HG02970 (cell line): ENCODE measurements at regions not wholly inside any gene's neighbourhood (a gene's known extent, or its start where the extent isn't known, plus 50 kb on each side); places are given as distances from the start of the nearest gene placed in this dataset.

Experiments
- ATAC-seq: cut with Tn5 transposase; IDR thresholded peaks from one replicate; pipeline ENCODE4 v1.9.1; 2021; ENCODE audit warnings: mild to moderate bottlenecking, moderate library complexity, moderate number of reproducible peaks; ENCODE audit not compliant: unreplicated experiment, low FRiP score

DNA sequence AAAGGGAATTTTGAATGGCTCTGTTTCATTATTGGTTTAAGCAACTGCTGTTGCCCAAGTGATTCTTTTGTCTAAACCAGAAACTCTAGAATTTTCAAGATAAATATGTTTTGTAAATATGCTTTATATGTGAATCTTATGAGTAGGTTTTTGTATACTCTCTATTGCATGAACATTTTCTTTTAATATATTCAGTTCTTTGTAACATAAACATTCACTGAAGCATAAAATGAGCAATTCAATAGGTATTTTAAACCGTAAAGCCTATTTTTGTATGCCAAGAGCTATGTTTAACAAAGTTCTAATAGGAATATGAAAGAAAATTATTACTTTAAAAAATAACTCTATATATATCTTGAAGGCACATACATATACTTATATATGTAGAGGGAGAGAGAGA lies 293.1 kb downstream of the PSAT1 start:
- no peak for ATAC-seq

DNA sequence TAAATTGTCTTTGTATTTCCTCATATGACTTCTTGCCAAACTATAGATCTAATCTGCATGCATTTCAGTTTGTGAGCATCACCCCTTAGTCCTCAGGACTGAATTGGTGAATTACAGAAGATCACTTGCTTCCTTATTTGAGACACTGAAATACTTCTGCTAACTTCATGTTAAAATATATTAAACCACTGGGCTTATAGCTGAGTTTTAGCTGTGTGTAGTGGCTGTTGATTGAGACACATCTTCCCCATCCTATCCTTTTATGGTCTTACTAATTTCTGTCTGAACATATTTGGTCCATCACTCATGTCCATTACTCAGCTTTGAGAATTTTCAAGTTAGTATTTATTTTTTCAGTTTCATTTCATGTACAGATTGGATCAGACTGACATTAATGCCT lies 295.9 kb downstream of the PSAT1 start:
- ATAC-seq, result no peak

DNA sequence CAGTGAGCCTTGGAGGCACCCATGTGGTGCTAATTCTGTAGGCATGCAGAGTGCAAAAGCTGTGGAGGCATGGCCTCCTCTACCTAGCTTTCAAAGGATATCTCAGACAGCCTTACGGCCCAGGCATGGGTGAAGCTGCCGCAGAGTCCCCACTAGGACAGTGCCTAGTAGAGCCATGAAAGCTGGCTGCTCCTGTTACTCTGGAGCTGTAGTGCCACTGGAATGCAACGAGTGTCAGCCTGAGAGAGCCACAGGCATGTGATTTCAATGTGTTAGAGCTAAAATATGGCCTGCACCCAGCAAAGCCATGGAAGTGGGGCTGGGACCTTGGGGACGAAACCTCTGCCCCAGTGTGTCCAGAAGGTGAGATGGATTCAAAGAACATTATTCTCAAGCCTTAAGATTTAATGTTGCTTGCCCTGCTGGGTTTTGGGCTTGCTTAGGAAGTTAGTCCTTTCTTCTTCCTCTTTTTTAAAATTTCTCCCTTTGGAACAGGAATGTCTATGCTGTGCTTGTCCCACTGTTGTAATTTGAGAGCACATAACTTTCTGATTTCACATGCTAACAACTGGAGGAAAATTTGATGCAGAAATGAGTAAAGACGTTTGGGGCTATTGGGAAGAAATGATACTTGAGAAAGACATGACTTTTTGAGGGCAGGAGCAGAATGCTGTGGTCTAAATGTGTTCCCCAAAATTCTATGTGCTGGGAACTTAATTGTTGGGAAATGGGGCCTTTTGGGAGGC lies 298.4 kb downstream of the PSAT1 start:
- no peak for ATAC-seq

DNA sequence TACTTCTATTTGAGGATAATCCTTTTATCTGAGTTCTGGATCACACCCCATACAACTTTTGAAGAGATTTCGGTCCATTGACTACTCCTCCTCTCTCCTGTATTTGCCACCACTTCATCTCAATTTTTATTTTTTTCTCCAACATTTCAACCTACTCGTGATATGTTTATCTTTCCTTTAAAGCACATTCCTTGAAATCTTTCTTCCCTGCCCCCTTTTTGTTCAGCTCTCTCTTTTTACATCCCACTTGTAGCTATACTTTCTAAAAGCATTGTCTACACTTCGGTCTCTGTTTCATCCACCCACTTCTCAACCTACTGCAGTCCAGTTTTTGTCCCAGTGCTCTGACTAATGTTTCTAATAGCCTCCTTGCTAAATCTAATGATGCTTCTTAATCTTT lies 299.4 kb downstream of the PSAT1 start:
- ATAC-seq, result no peak

DNA sequence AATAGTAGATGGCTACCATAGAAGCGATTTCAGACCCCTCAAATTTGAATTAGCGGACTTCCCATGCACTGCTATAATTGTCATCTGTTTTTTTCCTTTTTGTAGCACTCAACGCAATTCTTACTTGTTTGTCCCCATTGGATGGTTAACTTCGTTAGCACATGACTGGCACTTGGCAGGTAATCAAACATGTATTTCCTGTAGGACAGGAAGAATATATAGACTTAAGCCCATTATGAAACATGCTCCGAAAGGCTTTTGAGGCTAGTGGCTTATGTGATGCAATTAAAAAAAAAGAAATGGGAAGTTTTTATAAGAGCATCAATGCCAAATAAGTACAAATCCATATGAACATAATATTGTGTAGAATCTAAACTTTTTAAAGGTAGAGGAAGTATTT lies 301.2 kb downstream of the PSAT1 start:
- ATAC-seq, result no peak

DNA sequence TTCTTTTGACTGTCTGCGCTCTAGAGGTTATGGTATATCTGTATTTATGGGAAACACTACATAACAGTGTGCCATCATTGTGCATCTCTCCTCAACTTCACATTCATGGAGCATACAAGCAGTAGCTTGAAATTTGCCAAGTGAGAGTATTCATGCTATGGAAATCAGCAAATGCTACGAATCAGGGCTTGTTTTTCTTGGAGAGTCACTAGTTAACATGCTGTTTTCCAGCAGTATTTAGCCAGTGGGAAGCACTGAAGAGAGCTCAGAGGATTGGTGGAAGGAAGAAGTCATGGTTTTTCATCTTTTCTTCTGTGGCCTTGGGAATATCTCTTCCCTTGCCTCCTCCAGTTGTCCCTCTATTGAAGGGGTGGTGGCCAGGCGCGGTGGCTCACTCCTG lies 303.0 kb downstream of the PSAT1 start:
- ATAC-seq, result no peak

DNA sequence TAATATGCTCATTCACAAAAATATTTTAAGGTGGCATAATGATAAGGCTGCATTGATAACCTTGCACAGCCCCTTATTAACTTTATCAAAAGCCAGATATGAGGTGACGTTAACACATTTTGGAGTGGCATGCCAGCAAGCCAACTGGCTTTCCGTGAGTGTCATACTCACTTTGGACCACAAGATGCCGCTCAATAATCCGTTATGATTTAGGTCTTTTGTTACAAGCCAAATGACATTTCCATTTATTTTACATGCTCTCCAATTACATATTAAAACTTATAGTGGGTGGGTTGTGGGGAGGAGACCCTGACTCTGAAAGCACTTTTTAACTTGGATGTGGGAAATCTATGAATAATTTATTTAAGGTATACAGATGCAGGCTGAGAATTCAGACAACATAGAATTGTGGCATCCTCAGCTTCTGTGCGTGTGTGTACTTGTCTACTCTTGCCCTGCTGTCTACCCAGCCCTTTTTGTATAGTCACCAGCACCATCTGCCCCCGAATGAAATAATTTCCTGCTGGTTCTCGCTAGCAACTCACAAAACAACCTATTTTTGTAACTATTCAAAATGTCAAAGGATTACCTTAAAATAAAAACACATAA lies 305.1 kb downstream of the PSAT1 start:
- ATAC-seq, result no peak

DNA sequence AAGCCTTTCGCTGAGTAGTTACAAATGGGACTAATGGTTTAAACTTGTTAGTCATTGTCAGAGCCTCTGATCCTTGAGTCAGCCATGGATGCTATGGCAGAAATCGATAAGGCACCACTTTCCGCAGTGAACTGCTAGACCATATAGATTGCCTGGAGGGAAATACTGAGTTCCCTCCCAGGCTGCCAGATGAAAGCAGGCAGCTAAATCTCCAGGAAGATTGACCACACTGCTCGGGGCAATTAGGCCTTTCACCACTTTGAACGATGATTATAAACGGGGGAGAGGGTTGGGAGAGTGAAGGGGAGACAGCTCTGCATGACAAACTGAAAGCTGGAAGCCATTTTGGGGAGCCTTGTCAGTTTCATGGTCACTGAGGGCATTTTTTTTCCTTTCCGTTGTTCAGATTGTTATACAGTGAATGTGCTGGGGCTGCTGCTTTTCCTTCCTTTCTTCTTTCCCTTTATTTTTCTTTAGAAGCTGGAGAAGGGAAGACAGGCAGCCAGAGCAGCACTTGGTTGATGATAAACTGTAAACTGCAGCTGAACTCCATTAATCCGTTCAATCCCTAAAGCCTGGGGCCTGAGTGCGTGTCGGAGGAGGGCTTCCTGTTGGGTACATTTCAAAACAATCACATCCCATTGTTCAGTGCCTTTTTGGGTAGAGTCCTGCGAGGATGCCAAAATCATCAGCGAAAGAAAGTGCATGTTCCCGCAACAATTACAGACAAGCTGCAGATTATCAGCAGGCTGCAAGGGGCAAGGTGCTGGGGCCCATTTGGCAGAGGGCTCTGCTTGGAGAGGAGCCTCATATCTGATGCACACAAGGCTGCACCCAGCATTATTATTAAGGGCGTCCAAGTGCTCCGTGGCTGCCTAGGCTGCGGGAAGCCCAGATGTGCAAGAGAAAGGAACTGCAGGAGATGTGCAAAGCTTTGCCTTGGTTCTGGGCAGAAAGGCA lies 308.4 kb downstream of the PSAT1 start:
- ATAC-seq, result no peak

DNA sequence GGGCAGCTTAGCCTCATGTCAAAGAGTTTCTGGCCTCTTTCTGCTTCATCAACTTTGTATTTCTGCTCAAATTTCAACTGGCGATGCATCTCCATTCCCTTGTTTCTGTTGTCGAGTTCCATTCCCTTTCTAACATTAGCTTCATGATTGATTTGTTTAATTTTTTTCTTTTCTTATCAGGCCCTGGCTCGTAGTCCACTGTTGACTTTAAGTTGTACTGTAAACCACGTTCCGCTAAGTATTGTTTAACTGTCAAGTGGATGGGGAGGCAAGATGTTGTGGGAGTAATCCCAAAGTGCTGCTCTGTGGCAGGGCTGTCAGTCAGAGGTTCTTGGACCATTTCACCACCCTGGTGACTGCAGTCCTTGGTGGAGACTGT lies 309.1 kb downstream of the PSAT1 start:
- no peak for ATAC-seq

DNA sequence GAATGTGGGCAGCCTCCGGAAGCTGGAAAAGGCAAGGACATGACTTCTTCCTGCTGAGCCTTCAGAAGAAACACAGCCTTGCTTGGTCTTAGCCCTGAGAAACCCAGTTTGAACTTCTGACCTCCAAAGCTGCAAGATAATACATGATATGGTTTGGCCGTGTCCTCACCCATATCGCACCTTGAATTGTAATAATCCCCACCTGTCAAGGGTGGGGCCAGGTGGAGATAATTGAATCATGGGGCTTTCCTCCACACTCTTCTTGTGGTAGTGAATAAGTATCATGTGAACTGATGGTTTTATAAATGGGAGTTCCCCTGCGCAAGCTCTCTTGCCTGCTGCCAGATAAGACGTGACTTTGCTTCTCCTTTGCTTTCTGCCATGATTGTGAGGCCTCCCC lies 310.9 kb downstream of the PSAT1 start:
- ATAC-seq, result no peak

DNA sequence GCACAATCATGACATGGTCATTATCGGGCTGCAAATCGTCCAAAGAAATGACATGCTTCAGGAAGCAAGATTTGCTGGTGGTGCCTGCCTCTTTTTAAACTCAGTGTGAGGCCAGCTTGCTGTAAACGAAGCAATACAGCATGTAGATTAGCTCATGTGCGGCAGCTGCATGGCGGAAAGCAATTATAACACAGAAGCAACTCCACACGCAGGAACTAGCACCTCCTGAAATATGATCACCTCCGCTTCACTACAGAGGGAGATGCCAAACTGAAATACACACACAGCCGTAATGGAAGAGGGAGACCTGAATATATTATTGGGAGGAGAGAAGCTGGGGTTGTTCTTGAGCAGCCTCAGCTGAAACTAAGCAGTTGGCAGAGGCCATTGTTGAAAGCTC lies 312.5 kb downstream of the PSAT1 start:
- no peak for ATAC-seq

DNA sequence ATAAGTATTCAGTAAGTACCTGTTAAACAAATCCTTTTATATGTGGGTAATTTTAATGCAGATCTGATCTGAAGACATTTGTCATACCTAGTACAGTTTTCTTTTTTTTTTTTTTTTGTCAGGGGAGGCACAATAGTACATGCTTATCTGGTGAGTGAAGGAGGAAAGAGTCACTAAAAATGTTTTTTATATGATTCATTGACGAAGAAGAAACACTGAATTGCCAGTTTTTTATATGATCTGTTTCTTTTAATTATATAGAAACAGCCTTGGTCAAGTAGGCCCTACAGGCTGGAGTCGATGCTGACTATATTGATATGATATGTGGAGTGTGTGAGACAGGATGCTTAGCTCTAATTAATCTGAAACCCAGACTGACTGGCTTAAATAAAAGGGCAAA lies 315.2 kb downstream of the PSAT1 start:
- no peak for ATAC-seq

DNA sequence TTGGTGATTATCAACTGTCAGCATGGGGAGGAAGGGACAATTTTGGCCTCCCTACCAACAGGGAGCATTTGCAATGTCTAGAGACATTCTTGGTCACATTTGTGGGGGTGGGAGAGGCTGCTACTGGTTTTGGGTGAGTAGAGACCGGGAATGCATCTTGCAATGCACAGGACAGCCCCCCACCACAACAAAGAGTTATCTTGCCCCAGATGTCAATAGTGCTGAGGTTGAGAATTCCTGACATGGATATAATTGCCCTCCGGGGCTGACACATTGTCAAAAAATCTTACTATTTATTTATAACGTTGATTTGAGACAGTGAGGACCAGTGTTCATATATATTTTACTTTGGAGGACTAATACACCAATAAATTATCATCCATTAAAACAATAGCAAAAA lies 316.1 kb downstream of the PSAT1 start:
- no peak for ATAC-seq

DNA sequence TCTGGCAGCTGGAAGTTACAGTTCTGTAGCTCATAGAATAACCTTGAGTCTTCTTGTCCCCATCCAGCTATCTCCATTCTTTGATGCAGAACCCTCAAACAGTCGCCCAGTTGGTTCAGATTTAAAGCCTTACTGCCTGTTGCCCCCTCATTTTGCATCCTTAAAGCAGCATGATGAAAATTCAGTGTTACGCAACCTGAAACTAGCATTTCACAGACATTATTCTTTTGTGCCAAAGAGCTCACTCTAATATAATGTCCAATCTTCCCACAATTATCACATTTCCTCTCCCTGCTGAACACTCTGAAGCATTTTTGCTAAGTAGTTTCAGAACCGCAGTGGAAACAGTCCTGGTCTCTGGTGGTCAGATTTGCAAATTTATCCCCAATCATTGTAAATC lies 318.0 kb downstream of the PSAT1 start:
- no peak for ATAC-seq

DNA sequence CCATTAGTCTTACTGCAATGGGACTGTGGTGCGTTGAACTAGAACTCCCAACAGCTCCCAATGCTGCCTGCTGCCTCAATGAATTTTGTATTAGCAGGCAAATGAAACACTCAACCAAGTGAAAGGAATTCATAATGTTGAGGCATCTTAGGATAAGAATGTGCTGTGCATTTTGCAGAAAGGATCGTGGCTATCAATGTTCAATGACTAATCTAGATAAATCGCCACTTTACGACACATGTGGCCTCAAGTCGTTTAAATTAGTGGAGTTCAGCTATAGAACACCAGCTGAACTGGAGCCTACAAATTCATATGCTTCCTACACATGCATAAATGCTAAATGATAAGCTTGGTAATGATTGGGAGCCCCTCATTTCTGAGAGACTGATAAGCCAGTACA lies 318.4 kb downstream of the PSAT1 start:
- no peak for ATAC-seq

DNA sequence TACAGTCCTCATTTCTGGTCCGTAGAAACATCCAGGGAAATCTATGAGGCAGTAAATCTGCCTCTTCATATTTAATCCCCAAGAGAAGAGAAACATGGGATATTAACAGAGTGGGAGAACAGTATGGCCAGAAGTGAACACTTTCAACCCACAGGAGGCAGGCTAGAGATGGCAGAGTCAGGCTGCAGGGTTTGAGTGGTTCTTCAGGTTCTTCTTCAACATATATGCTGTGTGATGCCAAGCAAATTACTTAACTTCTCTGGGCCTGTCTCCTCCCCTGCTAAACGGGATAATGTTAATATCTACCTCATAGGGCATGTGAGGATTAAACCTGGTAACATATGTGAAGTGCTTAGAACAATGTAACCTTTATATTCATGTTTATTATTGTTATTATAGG lies 321.8 kb downstream of the PSAT1 start:
- no peak for ATAC-seq

DNA sequence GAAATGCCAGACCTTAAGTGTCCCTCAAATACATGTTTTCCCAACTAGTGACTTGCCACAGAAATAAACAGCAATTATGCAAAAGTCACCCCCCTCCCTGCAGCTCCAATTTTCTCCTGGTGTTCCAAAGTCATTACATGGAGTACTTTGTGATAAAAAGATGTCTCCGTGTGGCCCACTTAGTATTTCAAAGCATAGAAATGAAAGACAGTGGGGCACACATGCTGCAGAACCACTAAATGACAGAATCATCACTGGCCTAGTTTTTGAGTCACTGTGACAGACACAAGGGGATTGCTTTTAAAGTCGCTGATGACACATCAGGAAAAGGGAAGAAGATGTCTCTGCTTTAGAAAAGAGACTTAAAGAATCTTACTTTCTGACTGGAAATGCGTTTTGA lies 323.4 kb downstream of the PSAT1 start:
- ATAC-seq, result no peak

DNA sequence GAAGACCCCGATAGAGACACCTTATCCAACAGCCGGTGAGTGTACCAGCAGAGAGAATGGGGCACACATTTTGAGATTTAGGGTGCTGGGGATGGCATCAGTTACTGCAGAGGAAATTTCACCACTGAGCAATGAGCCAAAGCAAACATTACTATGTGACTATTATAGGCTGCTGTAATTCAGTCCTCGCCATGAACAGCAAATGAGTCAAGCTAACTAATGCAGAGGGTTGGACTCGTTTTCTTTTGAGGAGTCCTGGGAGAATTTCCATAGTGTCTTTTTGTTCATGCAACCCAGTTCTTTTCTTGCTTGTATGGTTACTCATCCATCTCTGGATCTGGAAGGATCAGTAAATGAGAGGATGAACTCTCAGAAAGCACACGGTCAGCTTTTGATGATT lies 323.8 kb downstream of the PSAT1 start:
- no peak for ATAC-seq

DNA sequence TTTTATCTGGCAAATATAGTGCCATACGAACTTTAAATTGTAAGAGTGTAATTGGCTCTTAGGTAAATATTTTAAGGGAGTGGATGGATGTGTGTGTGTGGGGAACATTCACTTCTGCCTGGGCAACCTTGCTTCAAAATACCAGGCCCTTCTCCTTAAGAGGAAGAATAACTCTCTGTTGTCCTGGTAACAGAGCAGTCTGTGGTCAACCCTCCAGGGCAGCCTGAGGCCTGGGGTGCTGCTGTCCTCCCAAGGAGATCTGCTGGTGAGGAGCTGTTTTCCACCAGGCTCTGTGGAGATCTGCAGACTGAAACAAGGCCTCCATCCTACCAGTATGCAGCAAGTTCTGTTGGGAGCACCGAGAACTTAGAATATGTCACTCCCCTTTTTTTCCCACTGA lies 325.2 kb downstream of the PSAT1 start:
- ATAC-seq, result no peak

DNA sequence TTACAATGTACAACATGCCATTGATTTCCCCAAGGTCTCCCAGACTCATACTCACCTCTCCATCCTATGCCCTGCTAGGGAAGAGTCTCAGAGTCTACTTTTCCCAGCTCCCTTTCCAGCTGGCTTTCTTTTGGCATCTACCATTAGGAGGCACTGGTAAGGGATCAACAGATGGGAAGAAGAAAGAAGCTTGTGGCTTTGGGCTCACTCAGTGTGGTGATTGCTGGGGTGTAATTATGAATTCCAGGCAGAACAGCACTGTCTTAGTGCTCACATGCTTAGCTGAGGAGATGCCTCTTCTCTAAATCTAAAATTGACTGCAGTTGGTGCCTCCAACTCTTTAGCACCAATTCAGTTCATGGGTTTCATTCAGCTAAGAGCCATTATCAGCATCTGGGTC lies 330.0 kb downstream of the PSAT1 start:
- no peak for ATAC-seq

DNA sequence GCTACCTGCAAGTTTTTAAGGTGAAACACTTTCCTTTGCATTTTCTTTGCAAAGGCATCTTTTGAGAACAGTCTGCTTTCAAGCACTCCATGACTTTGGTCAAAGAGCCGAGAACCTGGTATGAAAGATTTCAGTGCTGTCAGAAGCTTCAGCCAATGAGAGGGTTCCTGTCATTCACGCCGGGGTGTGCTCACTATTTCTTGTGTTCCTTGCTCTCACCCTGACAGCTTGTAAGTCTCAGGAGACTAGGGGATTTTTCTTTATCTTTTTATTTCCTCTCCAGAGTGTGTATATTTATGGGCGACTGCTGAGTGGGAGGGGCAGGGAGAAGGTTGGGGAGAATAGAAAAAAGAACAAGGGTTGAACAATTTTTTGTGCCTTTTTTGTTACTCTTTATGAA lies 334.0 kb downstream of the PSAT1 start:
- ATAC-seq, result no peak
